Kidney (tissue), 13 donors: ENCODE measurements at regions not wholly inside any gene's neighbourhood (a gene's known extent, or its start where the extent isn't known, plus 50 kb on each side); places are given as distances from the start of the nearest gene placed in this dataset.

ENCODE experiments used
- DNase-seq, 5 donors: peaks; one replicate each; pipeline ENCODE4 v3.0.0-alpha.2; 2013 to 2020
- FAIRE-seq: peaks from 2 replicates; lab custom pipeline; 2012; peaks lifted over from hg19 to GRCh38; lab: Jason Lieb, UNC
- H3K27ac ChIP-seq, 2 donors: one replicate each; pipeline ENCODE4 v1.7.0; 2013; ENCODE audit warnings: low read depth in 2 of 2, low read length in 2 of 2, inconsistent platforms in 1 of 2
- H3K27me3 ChIP-seq: one replicate; pipeline ENCODE4 v1.7.1; 2013; ENCODE audit warnings: low read length, inconsistent platforms; ENCODE audit not compliant: control insufficient read depth, insufficient read depth
- H3K36me3 ChIP-seq, 3 donors: one replicate each; pipeline versions ENCODE4 v1.7.0 to v1.7.1; 2013; ENCODE audit warnings: low read length in 3 of 3, control low read depth in 1 of 3, inconsistent platforms in 1 of 3; ENCODE audit not compliant: insufficient read depth in 3 of 3, control insufficient read depth in 2 of 3
- H3K4me1 ChIP-seq, 3 donors: one replicate each; pipeline versions ENCODE4 v1.7.0 to v1.7.1; 2013; ENCODE audit warnings: low read length in 3 of 3, inconsistent platforms in 1 of 3, low read depth in 1 of 3; ENCODE audit not compliant: control insufficient read depth in 2 of 3, insufficient read depth in 2 of 3
- H3K4me3 ChIP-seq, 3 donors: one replicate each; pipeline versions ENCODE4 v1.7.0 to v1.8.1; 2013; ENCODE audit warnings: low read length in 3 of 3, control low read depth in 1 of 3, inconsistent platforms in 1 of 3
- H3K9ac ChIP-seq, 3 donors: one replicate each; pipeline versions ENCODE4 v1.7.0 to v1.7.1; 2013; ENCODE audit warnings: low read length in 3 of 3, control low read depth in 1 of 3, inconsistent platforms in 1 of 3
- H3K9me3 ChIP-seq, 3 donors: one replicate each; pipeline versions ENCODE4 v1.7.0 to v1.7.1; 2013; ENCODE audit warnings: low read length in 3 of 3, control low read depth in 1 of 3, inconsistent platforms in 1 of 3; ENCODE audit not compliant: control insufficient read depth in 2 of 3, insufficient read depth in 1 of 3
- CTCF ChIP-seq: IDR thresholded peaks from 3 replicates; pipeline ENCODE4 v1.5.1; 2012; ENCODE audit warnings: mild to moderate bottlenecking, moderate library complexity, borderline replicate concordance; ENCODE audit not compliant: insufficient read depth; ENCODE audit errors: extremely low read depth
- intact Hi-C: fragments of 100-400 bp; cut with DNase I; formaldehyde crosslinking; loops from one replicate; pipeline ENCODE4 v1.11.1; 2022
- donor health status: control.
- donor health status: control.
- donor health status: control.
- donor health status: control.
- donor health status: control.
- donor health status: DM: yes; HTN: yes; CAD: no.
- donor health status: Normal renal cell carcinoma (clear cell type).

GRCh38 chr10:3354174-3354900 is 181.8 kb upstream of the PITRM1 start:
- H3K27ac ChIP-seq, result no peak overlapping the region
- H3K36me3 ChIP-seq, result no peaks in the 10 kb centered on the region
- no peaks in the 10 kb centered on the region for H3K27me3 ChIP-seq
- no peak for DNase-seq
- H3K4me3 ChIP-seq, result no peak overlapping the region
- FAIRE-seq, result no peak
- H3K9me3 ChIP-seq, result no peaks in the 10 kb centered on the region
- TF ChIP-seq CTCF, result no peak
- H3K9ac ChIP-seq, result no peak overlapping the region
- no peaks in the 10 kb centered on the region for H3K4me1 ChIP-seq
- intact Hi-C loops, result no loop called here

GRCh38 chr10:3353235-3353634 is 180.7 kb upstream of the PITRM1 start:
- Histone ChIP-seq H3K36me3 (no peaks in the 10 kb centered on the region), H3K4me3 (no peak overlapping the region), H3K4me1 (no peaks in the 10 kb centered on the region), H3K9me3 (no peaks in the 10 kb centered on the region), H3K27ac (no peak overlapping the region), H3K9ac (no peak overlapping the region), H3K27me3 (no peaks in the 10 kb centered on the region)
- FAIRE-seq (no peak), DNase-seq (peak in 1 of 5 donors; percentile 28)
- TF ChIP-seq CTCF, result no peak
- intact Hi-C loops, result no loop called here

GRCh38 chr10:3350617-3351258 is 178.2 kb upstream of the PITRM1 start:
- Histone ChIP-seq H3K27ac (no peak overlapping the region), H3K36me3 (no peaks in the 10 kb centered on the region), H3K4me3 (no peak overlapping the region), H3K4me1 (no peaks in the 10 kb centered on the region), H3K9ac (no peak overlapping the region), H3K9me3 (no peaks in the 10 kb centered on the region), H3K27me3 (no peaks in the 10 kb centered on the region)
- DNase-seq (peak in 1 of 5 donors; percentile 51), FAIRE-seq (no peak)
- intact Hi-C loops, result no loop called here
- no peak for TF ChIP-seq CTCF
